ENCODE measurements at regions not wholly inside any gene's neighbourhood (a gene's known extent, or its start where the extent isn't known, plus 50 kb on each side); places are given as distances from the start of the nearest gene placed in this dataset.

GRCh38 chr3:186487819-186488218 lies 56.4 kb downstream of the CRYGS start:
- DNase-seq = no peak

- DNase-seq = no peak
Measured at GRCh38 chr3:186487037-186487436, 57.1 kb downstream of the CRYGS start.

- DNase-seq = no peak
Measured at GRCh38 chr3:186483611-186484340, 60.4 kb downstream of the CRYGS start.

GRCh38 chr3:186481526-186481925 lies 62.7 kb downstream of the CRYGS start:
- DNase-seq = peak in 1 of 2 experiments; percentile 14

GRCh38 chr3:186477876-186478275 lies 66.3 kb downstream of the CRYGS start:
- DNase-seq = no peak

- DNase-seq = no peak
Measured at GRCh38 chr3:186477033-186477432, 67.1 kb downstream of the CRYGS start.

- no peak for DNase-seq
Measured at GRCh38 chr3:186476541-186476940, 67.6 kb downstream of the CRYGS start.

GRCh38 chr3:186476044-186476468 lies 68.1 kb downstream of the CRYGS start:
- DNase-seq = no peak

- no peak for DNase-seq
Measured at GRCh38 chr3:186473166-186473565, 71.0 kb downstream of the CRYGS start.

- no peak for DNase-seq
Measured at GRCh38 chr3:186472456-186473008, 71.6 kb downstream of the CRYGS start.

GRCh38 chr3:186471771-186472170 lies 72.4 kb downstream of the CRYGS start:
- DNase-seq = no peak

GRCh38 chr3:186469525-186469924 lies 74.7 kb downstream of the CRYGS start:
- no peak for DNase-seq

GRCh38 chr3:186467969-186468368 lies 76.2 kb downstream of the CRYGS start:
- no peak for DNase-seq

- no peak for DNase-seq
Measured at GRCh38 chr3:186466391-186466974, 77.7 kb downstream of the CRYGS start.

GRCh38 chr3:186465508-186465907 lies 78.7 kb downstream of the CRYGS start:
- DNase-seq = no peak

GRCh38 chr3:186464424-186465093 lies 79.6 kb downstream of the CRYGS start:
- peak; percentile 33 to 44 for DNase-seq

- DNase-seq = no peak
Measured at GRCh38 chr3:186461141-186461540, 83.0 kb downstream of the CRYGS start.

- DNase-seq = no peak
Measured at GRCh38 chr3:186459108-186459467, 85.1 kb downstream of the CRYGS start.

GRCh38 chr3:186458306-186459107 lies 85.7 kb downstream of the CRYGS start:
- no peak for DNase-seq

- DNase-seq = no peak
Measured at GRCh38 chr3:186457236-186457635, 86.9 kb downstream of the CRYGS start.

GRCh38 chr3:186456731-186457191 lies 87.4 kb downstream of the CRYGS start:
- DNase-seq = no peak

- no peak for DNase-seq
Measured at GRCh38 chr3:186454881-186455703, 89.1 kb downstream of the CRYGS start.

All from Kasumi-1 (cell line).